SK-MEL-5 (cell line): ENCODE measurements at regions not wholly inside any gene's neighbourhood (a gene's known extent, or its start where the extent isn't known, plus 50 kb on each side); places are given as distances from the start of the nearest gene placed in this dataset.

ENCODE experiments used
- DNase-seq: peaks from one replicate; pipeline ENCODE4 v3.0.0-alpha.2; 2016; ENCODE audit warnings: low read depth, low spot score
- in situ Hi-C: cut with HindIII; loops from 2 replicates; pipeline ENCODE4 v1.10.0; 2016; ENCODE audit warnings: low sequenced_read_pairs, high pct_unique_total_duplicates, low pct_unique_long_range_greater_than_20kb

GRCh38 chr2:64836566-64836965, 152.6 kb upstream of the SLC1A4 start:
- DNase-seq: no peak
- in situ Hi-C loops: no loop called here

- in situ Hi-C loops: no loop called here
Observed at GRCh38 chr2:64837116-64837731, 152.0 kb upstream of the SLC1A4 start.

GRCh38 chr2:64837925-64838641, 151.1 kb upstream of the SLC1A4 start:
- in situ Hi-C loops: no loop called here
- DNase-seq: no peak

More at GRCh38 chr2:64837116-64837731, 152.0 kb upstream of the SLC1A4 start:
- no peak for DNase-seq

GRCh38 chr2:64838817-64839216, 150.4 kb upstream of the SLC1A4 start:
- in situ Hi-C loops: no loop called here

GRCh38 chr2:64839844-64840243, 149.4 kb upstream of the SLC1A4 start:
- no peak for DNase-seq
- in situ Hi-C loops: no loop called here

More at GRCh38 chr2:64838817-64839216, 150.4 kb upstream of the SLC1A4 start:
- DNase-seq: no peak

- DNase-seq: no peak
- in situ Hi-C loops: no loop called here
Observed at GRCh38 chr2:64840426-64840881, 148.7 kb upstream of the SLC1A4 start.

- in situ Hi-C loops: no loop called here
Observed at GRCh38 chr2:64841461-64841860, 147.7 kb upstream of the SLC1A4 start.

GRCh38 chr2:64842030-64842429, 147.2 kb upstream of the SLC1A4 start:
- no peak for DNase-seq
- in situ Hi-C loops: no loop called here

More at GRCh38 chr2:64841461-64841860, 147.7 kb upstream of the SLC1A4 start:
- DNase-seq: no peak

GRCh38 chr2:64844087-64844486, 145.1 kb upstream of the SLC1A4 start:
- DNase-seq: no peak
- in situ Hi-C loops: no loop called here

GRCh38 chr2:64845273-64845905, 143.8 kb upstream of the SLC1A4 start:
- in situ Hi-C loops: no loop called here
- DNase-seq: no peak

- in situ Hi-C loops: no loop called here
- no peak for DNase-seq
Observed at GRCh38 chr2:64846177-64846576, 143.0 kb upstream of the SLC1A4 start.

- in situ Hi-C loops: no loop called here
- no peak for DNase-seq
Observed at GRCh38 chr2:64847930-64848329, 141.3 kb upstream of the SLC1A4 start.

GRCh38 chr2:64848363-64848762, 140.8 kb upstream of the SLC1A4 start:
- in situ Hi-C loops: no loop called here
- no peak for DNase-seq

GRCh38 chr2:64848945-64849344, 140.3 kb upstream of the SLC1A4 start:
- DNase-seq: no peak
- in situ Hi-C loops: no loop called here

GRCh38 chr2:64850642-64851041, 138.6 kb upstream of the SLC1A4 start:
- no peak for DNase-seq
- in situ Hi-C loops: no loop called here

- no peak for DNase-seq
- in situ Hi-C loops: no loop called here
Observed at GRCh38 chr2:64852771-64853241, 136.4 kb upstream of the SLC1A4 start.

GRCh38 chr2:64853306-64853705, 135.9 kb upstream of the SLC1A4 start:
- DNase-seq: no peak
- in situ Hi-C loops: no loop called here

GRCh38 chr2:64853894-64854293, 135.3 kb upstream of the SLC1A4 start:
- in situ Hi-C loops: no loop called here
- no peak for DNase-seq
